ENCODE measurements at regions not wholly inside any gene's neighbourhood (a gene's known extent, or its start where the extent isn't known, plus 50 kb on each side); places are given as distances from the start of the nearest gene placed in this dataset.

DNA sequence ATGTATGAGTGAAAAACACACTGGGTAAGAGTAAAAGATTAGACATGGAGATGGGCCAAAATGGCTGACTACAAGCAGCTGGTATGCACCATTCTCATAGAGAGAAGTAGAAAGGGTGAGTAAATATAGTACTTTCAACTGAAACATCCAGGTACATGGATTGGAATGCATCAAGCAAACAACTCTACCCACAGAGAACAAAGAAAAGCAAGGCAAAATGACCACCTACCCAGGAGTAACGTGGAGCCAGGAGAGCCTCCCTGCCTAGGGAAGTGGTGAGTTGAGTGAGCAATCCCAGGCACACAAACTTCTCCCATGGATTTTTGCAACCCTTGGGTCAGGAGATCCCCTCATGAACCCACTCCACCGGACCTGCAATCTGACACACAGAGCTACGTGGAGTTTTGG, 212.8 kb downstream of the PTN start:
- no peaks in the 10 kb centered on the region for H3K9me3 ChIP-seq (replicated peaks in 1 of 3)
- 62 to 89% (median 77%) methylated on average over 2 to 3 of the region's 3 CpGs for WGBS, 4 donors
- no peak overlapping the region for H3K27ac ChIP-seq
- no peaks in the 10 kb centered on the region for H3K36me3 ChIP-seq (replicated peaks in 1 of 2)
- no peak for TF ChIP-seq CTCF (IDR thresholded peaks at IDR 0.05)
- no peak for TF ChIP-seq POLR2A (IDR thresholded peaks at IDR 0.05)
- no peak for DNase-seq
- H3K4me3 ChIP-seq, result no peak overlapping the region
- no peaks in the 10 kb centered on the region for H3K4me1 ChIP-seq (replicated peaks in 1 of 2)
- no peaks in the 10 kb centered on the region for H3K27me3 ChIP-seq
- intact Hi-C loops (cut with DNase I), result no loop called here

GRCh38 chr7:137129025-137129424, 214.5 kb downstream of the PTN start:
- intact Hi-C loops (cut with DNase I), result no loop called here
- Histone ChIP-seq H3K4me1 (replicated peaks in 1 of 2) (no peaks in the 10 kb centered on the region), H3K27ac (no peak overlapping the region), H3K4me3 (no peak overlapping the region), H3K9me3 (replicated peaks in 1 of 3) (no peaks in the 10 kb centered on the region), H3K36me3 (replicated peaks in 1 of 2) (no peaks in the 10 kb centered on the region), H3K27me3 (no peaks in the 10 kb centered on the region)
- TF ChIP-seq CTCF (IDR thresholded peaks at IDR 0.05) (no peak), POLR2A (IDR thresholded peaks at IDR 0.05) (no peak)
- no peak for DNase-seq
- 49 to 67% (median 56%) methylated on average over 4 of the region's 4 CpGs for WGBS, 4 donors

DNA sequence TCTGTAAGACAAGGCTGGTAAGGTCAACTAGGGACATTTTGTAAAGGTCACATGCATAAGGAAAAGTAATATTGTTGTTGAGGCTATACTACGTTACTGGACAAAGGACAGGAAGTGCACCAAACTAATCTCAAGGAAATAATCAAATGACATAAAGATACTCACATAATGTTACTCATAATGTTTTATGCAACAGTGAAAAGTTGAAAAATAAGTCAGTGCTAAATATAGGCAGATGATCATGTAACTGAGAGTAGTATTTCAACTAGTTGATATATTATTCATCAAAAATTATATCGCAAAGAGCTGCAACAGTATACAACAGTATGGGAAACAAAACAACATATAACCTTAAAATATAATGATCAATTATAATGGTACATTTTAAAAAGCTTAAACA, 215.7 kb downstream of the PTN start:
- no peak overlapping the region for H3K27ac ChIP-seq
- TF ChIP-seq CTCF (IDR thresholded peaks at IDR 0.05) (no peak), POLR2A (IDR thresholded peaks at IDR 0.05) (no peak)
- DNase-seq, result no peak
- no peaks in the 10 kb centered on the region for H3K9me3 ChIP-seq (replicated peaks in 1 of 3)
- H3K36me3 ChIP-seq (replicated peaks in 1 of 2), result no peaks in the 10 kb centered on the region
- intact Hi-C loops (cut with DNase I), result no loop called here
- no peak overlapping the region for H3K4me3 ChIP-seq
- no peaks in the 10 kb centered on the region for H3K4me1 ChIP-seq (replicated peaks in 1 of 2)
- no peaks in the 10 kb centered on the region for H3K27me3 ChIP-seq
- 49 to 58% (median 50%) methylated on average over 2 of the region's 2 CpGs for WGBS, 4 donors

DNA sequence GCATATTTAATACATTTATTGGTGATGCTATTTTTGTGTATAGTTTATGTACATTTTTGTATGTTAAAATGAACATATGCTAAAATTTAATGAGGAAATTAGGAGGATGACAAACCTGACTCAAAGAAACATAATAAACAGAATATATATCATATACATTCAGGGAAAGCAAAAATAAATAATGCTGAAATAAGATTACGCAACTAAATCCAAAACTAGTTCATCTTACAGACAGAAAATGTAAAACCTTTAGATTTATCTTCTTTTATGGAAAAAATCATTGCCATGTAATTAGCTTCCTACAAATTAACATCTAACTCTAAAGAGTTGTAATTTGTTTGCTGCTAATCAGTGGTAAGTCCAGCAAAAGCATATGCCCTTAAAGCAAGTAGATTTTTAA, 216.5 kb downstream of the PTN start:
- Histone ChIP-seq H3K36me3 (replicated peaks in 1 of 2) (no peaks in the 10 kb centered on the region), H3K9me3 (replicated peaks in 1 of 3) (no peaks in the 10 kb centered on the region), H3K27ac (no peak overlapping the region), H3K4me1 (replicated peaks in 1 of 2) (no peaks in the 10 kb centered on the region), H3K27me3 (no peaks in the 10 kb centered on the region), H3K4me3 (no peak overlapping the region)
- 46 to 80% (median 47%) methylated on average over 1 of the region's 1 CpG for WGBS, 4 donors
- no peak for DNase-seq
- TF ChIP-seq POLR2A (IDR thresholded peaks at IDR 0.05) (no peak), CTCF (IDR thresholded peaks at IDR 0.05) (no peak)
- intact Hi-C loops (cut with DNase I), result no loop called here
